Ascending aorta (tissue), 2 donors: ENCODE measurements at regions not wholly inside any gene's neighbourhood (a gene's known extent, or its start where the extent isn't known, plus 50 kb on each side); places are given as distances from the start of the nearest gene placed in this dataset.

Experiments
- DNase-seq, 2 donors: peaks; one replicate each; pipeline ENCODE4 v3.0.0-alpha.2; 2019; ENCODE audit warnings: low spot score in 2 of 2
- H3K27ac ChIP-seq, 2 donors: fragments of 200-600 bp; sonication (generic); one replicate each; pipeline ENCODE4 v1.5.1; 2016 to 2017; ENCODE audit warnings: mild to moderate bottlenecking in 1 of 2
- H3K27me3 ChIP-seq: fragments of 200-600 bp; sonication (generic); one replicate; pipeline ENCODE4 v1.5.1; 2017
- H3K36me3 ChIP-seq, 2 donors: fragments of 200-600 bp; sonication (generic); one replicate each; pipeline ENCODE4 v1.5.1; 2016
- H3K4me1 ChIP-seq, 2 donors: fragments of 200-600 bp; sonication (generic); one replicate each; pipeline ENCODE4 v1.5.1; 2016 to 2017; ENCODE audit warnings: mild to moderate bottlenecking in 1 of 2
- H3K4me3 ChIP-seq, 2 donors: fragments of 200-600 bp; sonication (generic); one replicate each; pipeline ENCODE4 v1.5.1; 2016 to 2017; ENCODE audit warnings: mild to moderate bottlenecking in 1 of 2
- H3K9me3 ChIP-seq, 2 donors: fragments of 200-600 bp; sonication (generic); one replicate each; pipeline ENCODE4 v1.5.1; 2016
- intact Hi-C: fragments of 100-400 bp; cut with DNase I; formaldehyde crosslinking; loops from one replicate; pipeline ENCODE4 v1.15.1; 2023
- TF ChIP-seq, protein P1 (sequence below), 3 experiments: fragments of 200-600 bp in 2 of 3; fragments of 450-650 bp in 1 of 3; sonication (generic) in 2 of 3; IDR thresholded peaks; one replicate each; pipeline ENCODE4 v1.5.1; 2016 to 2019; ENCODE audit warnings: antibody characterized with exemption in 3 of 3, mild to moderate bottlenecking in 1 of 3, moderate library complexity in 1 of 3

DNA sequence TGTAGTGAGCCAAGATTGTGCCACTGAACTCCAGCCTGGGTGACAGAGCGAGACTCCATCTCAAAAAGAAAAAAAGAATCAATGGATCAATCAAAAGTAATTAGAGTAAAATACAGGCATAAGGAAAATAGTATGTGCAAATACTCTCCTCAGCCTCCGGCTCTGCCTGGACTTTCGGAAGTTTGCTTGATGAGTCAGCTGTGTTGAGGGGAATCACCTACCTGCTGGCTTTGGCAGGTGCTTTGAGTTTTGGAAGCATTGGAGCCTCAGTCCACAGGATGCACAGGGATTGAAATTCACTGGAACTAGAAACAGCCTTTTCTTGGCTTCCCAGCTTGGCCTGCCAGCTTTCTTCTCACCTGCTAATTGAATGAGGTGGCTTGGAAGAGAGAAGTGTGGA, 268.2 kb downstream of the PCNX1 start:
- no peaks in the 10 kb centered on the region for H3K27me3 ChIP-seq
- no peaks in the 10 kb centered on the region for H3K36me3 ChIP-seq
- H3K9me3 ChIP-seq, result no peaks in the 10 kb centered on the region
- H3K27ac ChIP-seq, result no peak overlapping the region
- H3K4me3 ChIP-seq, result no peak overlapping the region
- no peak for DNase-seq
- TF ChIP-seq, protein P1, sequence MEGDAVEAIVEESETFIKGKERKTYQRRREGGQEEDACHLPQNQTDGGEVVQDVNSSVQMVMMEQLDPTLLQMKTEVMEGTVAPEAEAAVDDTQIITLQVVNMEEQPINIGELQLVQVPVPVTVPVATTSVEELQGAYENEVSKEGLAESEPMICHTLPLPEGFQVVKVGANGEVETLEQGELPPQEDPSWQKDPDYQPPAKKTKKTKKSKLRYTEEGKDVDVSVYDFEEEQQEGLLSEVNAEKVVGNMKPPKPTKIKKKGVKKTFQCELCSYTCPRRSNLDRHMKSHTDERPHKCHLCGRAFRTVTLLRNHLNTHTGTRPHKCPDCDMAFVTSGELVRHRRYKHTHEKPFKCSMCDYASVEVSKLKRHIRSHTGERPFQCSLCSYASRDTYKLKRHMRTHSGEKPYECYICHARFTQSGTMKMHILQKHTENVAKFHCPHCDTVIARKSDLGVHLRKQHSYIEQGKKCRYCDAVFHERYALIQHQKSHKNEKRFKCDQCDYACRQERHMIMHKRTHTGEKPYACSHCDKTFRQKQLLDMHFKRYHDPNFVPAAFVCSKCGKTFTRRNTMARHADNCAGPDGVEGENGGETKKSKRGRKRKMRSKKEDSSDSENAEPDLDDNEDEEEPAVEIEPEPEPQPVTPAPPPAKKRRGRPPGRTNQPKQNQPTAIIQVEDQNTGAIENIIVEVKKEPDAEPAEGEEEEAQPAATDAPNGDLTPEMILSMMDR (IDR thresholded peaks at IDR 0.05), result no peak
- H3K4me1 ChIP-seq, result no peaks in the 10 kb centered on the region
- intact Hi-C loops, result no loop called here

DNA sequence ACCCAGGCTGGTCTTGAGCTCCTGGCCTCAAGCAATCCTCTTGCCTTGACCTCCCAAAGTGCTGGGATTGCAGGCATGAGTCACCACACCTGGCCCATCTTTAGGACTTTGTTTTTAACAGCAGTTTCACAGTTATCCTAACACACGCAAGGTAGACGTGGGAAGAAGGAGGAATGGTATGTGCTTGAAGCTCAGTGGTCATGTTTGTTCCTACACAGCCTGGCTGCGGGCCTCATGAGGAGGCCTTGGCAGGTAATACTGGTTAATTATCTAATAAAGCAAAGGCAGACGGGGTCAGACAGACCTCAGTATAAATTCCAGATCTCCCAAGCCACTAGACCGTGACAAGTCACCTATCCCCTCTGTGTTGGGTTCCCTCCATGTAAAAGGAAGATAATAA, 271.8 kb downstream of the PCNX1 start:
- H3K9me3 ChIP-seq, result no peaks in the 10 kb centered on the region
- H3K4me3 ChIP-seq, result no peak overlapping the region
- no peaks in the 10 kb centered on the region for H3K36me3 ChIP-seq
- no peak for DNase-seq
- no peak overlapping the region for H3K27ac ChIP-seq
- intact Hi-C loops, result no loop called here
- H3K4me1 ChIP-seq, result no peaks in the 10 kb centered on the region
- H3K27me3 ChIP-seq, result no peaks in the 10 kb centered on the region
- TF ChIP-seq, protein P1 (IDR thresholded peaks at IDR 0.05), result no peak

DNA sequence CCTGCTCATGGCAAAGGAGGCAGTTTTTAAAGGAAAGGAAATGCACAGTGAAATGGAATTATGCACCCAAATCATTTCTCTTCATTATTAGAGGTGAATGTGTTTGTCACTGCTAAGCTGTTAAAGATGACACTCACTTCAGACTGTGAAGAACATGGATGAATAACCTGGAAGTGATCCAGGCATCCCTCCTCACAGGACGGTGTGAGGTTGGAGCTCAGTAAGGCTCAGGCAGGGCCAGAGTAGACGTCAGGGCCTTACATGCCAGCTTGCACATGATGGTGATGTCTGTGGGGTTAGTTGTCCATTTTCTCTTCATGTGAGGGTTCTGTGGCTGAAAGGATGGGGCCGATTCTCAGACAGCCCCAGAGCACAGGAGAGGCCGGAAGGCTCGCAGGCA, 273.1 kb downstream of the PCNX1 start:
- H3K4me3 ChIP-seq, result no peak overlapping the region
- H3K27ac ChIP-seq, result no peak overlapping the region
- no peak for DNase-seq
- no peaks in the 10 kb centered on the region for H3K4me1 ChIP-seq
- intact Hi-C loops, result no loop called here
- TF ChIP-seq, protein P1 (IDR thresholded peaks at IDR 0.05), result no peak
- H3K9me3 ChIP-seq, result no peaks in the 10 kb centered on the region
- H3K27me3 ChIP-seq, result no peaks in the 10 kb centered on the region
- H3K36me3 ChIP-seq, result no peaks in the 10 kb centered on the region

DNA sequence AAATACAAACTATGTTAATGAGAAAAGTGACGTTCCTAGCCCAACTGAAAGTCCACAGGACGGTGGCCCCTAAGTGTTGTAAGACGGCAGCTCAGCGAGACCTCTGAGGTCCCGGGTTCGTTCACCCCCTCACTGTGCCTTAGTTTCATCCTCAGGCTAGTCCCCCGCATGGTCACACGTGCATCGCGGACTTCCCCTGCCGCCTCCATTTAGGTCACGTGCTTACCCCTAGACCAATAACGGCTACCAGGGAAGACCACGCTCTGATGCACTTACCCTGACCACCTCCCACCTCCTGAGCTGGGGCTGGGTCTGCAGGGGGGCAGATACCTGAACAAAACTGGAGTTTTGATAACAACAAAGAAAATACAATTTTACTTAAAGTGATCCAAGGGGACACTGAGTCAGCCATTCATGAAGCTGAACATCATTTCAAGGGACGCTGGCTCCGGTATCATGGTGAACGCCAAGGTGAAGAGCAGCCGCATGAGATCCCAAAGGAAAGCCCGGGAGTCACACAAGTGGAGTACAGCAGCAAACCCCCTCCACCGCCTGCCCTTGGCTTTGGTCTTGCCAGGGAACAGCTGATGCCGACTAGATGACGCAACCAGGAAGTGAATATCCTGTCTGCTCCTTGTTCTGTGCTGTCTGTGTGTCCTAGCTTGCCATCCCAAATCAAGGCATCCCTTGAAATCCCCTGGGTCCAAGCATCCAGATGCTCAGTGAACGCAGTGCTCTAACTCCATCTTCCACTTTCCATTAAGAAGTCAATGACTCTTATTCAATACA, 274.1 kb downstream of the PCNX1 start:
- Histone ChIP-seq H3K4me1 (no peaks in the 10 kb centered on the region), H3K9me3 (no peaks in the 10 kb centered on the region), H3K4me3 (no peak overlapping the region), H3K27me3 (no peaks in the 10 kb centered on the region), H3K27ac (no peak overlapping the region), H3K36me3 (no peaks in the 10 kb centered on the region)
- intact Hi-C loops, result no loop called here
- no peak for DNase-seq
- TF ChIP-seq, protein P1 (IDR thresholded peaks at IDR 0.05), result no peak

DNA sequence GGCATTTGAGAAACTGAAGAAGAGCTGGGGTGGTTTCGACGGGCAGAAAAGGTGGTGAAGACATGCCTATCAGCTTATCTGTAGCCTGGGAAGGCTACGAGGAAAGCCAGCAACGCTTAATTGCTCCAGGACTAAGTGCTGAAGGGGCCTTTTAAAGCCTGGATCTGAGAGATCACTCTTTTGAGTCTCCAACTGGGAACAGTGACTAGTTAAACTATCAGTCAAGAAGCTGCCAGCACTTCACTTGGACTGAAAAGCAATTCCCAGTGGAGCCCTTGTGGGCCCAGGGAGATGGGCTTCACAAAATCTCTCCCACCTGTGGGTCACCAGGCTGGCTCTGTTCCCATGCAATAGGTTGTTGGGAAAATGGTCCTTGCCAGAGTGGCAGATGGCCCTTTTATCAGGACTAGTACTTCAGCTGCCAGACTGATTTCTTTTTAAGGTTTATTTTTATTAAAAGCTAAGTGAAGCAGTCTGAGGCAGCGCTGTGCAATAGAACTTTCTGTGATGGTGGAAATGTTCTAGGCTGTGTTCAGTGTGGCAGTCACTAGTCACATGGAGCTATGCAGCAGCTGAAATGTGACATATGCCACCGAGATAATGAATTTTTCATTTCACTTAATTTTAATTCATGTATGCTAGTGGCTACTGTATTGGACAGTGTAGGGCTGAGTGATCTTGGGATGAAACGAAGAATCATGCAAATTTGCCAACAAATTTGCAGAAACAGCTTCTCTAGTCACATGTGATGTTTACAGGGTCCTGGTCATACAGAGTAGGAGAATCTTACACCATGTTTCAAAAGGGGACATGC, 276.8 kb downstream of the PCNX1 start:
- Histone ChIP-seq H3K27me3 (no peaks in the 10 kb centered on the region), H3K27ac (no peak overlapping the region), H3K36me3 (no peaks in the 10 kb centered on the region), H3K9me3 (no peaks in the 10 kb centered on the region), H3K4me3 (no peak overlapping the region), H3K4me1 (no peaks in the 10 kb centered on the region)
- intact Hi-C loops, result no loop called here
- no peak for DNase-seq
- TF ChIP-seq, protein P1 (IDR thresholded peaks at IDR 0.05), result no peak
